ENCODE measurements at regions not wholly inside any gene's neighbourhood (a gene's known extent, or its start where the extent isn't known, plus 50 kb on each side); places are given as distances from the start of the nearest gene placed in this dataset.
"Not testable (repeated sequence)": the region's sequence is repeated elsewhere in the genome, so short reads cannot be mapped to it uniquely, and the experiment has no call there.

- not testable (repeated sequence) for H3K79me2 ChIP-seq (replicated peaks; ENCODE audit: insufficient read depth); H3K36me3 Mint-ChIP-seq (ENCODE audit: low read depth); H3F3A ChIP-seq (replicated peaks; ENCODE audit: low read depth)
Observed at GRCh38 chr21:6082166-6082565, 4439.2 kb upstream of the TPTE start.

GRCh38 chr21:6083574-6084120 lies 4437.7 kb upstream of the TPTE start:
- H3K4me1 Mint-ChIP-seq; ATAC-seq; H3K9me3 Mint-ChIP-seq; H3F3A ChIP-seq (replicated peaks; ENCODE audit: low read depth); H3K36me3 Mint-ChIP-seq (ENCODE audit: low read depth); H3K4me3 Mint-ChIP-seq; H3K9me2 ChIP-seq (ENCODE audit: insufficient read depth); H3K27ac ChIP-seq (ENCODE audit: low read depth); H2AFZ ChIP-seq; H3K27ac Mint-ChIP-seq; H3K36me3 ChIP-seq (ENCODE audit: insufficient read depth); H3K27me3 Mint-ChIP-seq (ENCODE audit: insufficient read depth, low read depth, poor library complexity); H3K4me3 ChIP-seq; H3K79me2 ChIP-seq (replicated peaks; ENCODE audit: insufficient read depth); DNase-seq (ENCODE audit: low spot score); H3K27me3 ChIP-seq (ENCODE audit: insufficient read depth); H3K4me1 ChIP-seq (ENCODE audit: insufficient read depth); H4K20me1 ChIP-seq (replicated peaks; ENCODE audit: insufficient read depth); H3K4me2 ChIP-seq: not testable (repeated sequence)

More at GRCh38 chr21:6082166-6082565, 4439.2 kb upstream of the TPTE start:
- not testable (repeated sequence) for DNase-seq (ENCODE audit: low spot score); H3K36me3 ChIP-seq (ENCODE audit: insufficient read depth); H3K4me3 Mint-ChIP-seq; H3K27me3 ChIP-seq (ENCODE audit: insufficient read depth); H3K9me2 ChIP-seq (ENCODE audit: insufficient read depth); ATAC-seq; H3K27ac Mint-ChIP-seq; H3K27ac ChIP-seq (ENCODE audit: low read depth); H3K4me1 ChIP-seq (ENCODE audit: insufficient read depth); H3K4me2 ChIP-seq; H3K27me3 Mint-ChIP-seq (ENCODE audit: insufficient read depth, low read depth, poor library complexity); H3K9me3 Mint-ChIP-seq; H2AFZ ChIP-seq; H4K20me1 ChIP-seq (replicated peaks; ENCODE audit: insufficient read depth); H3K4me1 Mint-ChIP-seq; H3K4me3 ChIP-seq

DNA sequence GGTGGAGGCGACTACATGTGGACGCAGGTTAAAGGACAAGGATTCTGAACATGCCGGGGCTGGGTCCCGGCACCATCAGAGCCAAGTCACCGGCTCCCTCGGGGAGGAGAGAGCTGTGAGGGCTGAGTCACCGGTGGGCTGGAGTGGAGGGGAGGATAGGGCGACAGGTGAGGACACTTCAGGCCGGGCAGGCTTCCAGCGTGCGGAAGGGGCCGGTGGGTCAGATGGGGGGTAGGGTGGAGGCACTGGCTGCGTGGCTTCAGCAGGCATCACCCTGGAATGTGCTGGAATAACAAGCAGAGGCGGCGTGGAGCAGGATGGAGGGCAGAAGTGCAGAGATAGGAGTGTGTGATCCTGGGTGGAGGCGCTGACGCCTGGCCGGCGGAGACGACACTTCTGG lies 4435.3 kb upstream of the TPTE start:
- H3K27me3 Mint-ChIP-seq (ENCODE audit: insufficient read depth, low read depth, poor library complexity); H3K79me2 ChIP-seq (replicated peaks; ENCODE audit: insufficient read depth); H4K20me1 ChIP-seq (replicated peaks; ENCODE audit: insufficient read depth); H3K36me3 ChIP-seq (ENCODE audit: insufficient read depth); H3K4me3 ChIP-seq; H2AFZ ChIP-seq; H3K9me2 ChIP-seq (ENCODE audit: insufficient read depth); H3K27ac ChIP-seq (ENCODE audit: low read depth); H3K4me1 Mint-ChIP-seq; H3K4me2 ChIP-seq; DNase-seq (ENCODE audit: low spot score); H3K36me3 Mint-ChIP-seq (ENCODE audit: low read depth); H3K9me3 Mint-ChIP-seq; ATAC-seq; H3K27ac Mint-ChIP-seq; H3F3A ChIP-seq (replicated peaks; ENCODE audit: low read depth); H3K4me3 Mint-ChIP-seq; H3K4me1 ChIP-seq (ENCODE audit: insufficient read depth); H3K27me3 ChIP-seq (ENCODE audit: insufficient read depth): not testable (repeated sequence)

DNA sequence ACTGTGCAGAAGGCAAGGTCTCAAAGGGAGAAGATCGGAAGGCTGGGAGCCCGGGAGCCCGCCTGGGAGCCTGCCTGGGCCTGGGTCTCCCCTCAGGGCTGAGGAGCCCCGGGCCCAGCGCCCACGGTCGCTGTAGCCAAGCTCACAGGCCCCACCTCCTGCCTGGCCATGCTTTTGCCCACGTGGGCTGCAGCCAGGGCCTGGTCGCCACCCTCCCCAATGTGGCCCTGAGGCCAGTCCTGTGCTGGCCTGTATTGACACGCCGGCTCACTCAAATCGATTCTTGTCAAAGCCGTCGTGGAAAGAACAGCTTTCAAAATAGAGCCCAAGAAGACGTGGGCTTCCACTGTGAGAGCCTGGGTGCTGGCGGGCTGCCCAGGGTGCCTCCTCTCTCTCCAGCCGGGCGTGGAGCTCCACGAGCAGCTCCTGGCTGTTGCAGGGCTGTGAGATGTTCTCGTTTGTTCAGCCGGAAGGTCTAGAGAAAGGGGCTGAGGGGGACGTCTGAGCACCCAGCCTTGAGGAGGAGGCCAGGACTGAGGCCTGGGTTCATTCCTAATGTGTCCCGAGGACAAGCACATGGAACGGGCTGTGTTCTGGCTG lies 4433.7 kb upstream of the TPTE start:
- DNase-seq (ENCODE audit: low spot score); H3K4me2 ChIP-seq; H3K4me1 ChIP-seq (ENCODE audit: insufficient read depth); H3K27ac Mint-ChIP-seq; H3K27me3 Mint-ChIP-seq (ENCODE audit: insufficient read depth, low read depth, poor library complexity); H3K4me1 Mint-ChIP-seq; H3K27me3 ChIP-seq (ENCODE audit: insufficient read depth); ATAC-seq; H3K9me2 ChIP-seq (ENCODE audit: insufficient read depth); H3K4me3 ChIP-seq; H4K20me1 ChIP-seq (replicated peaks; ENCODE audit: insufficient read depth); H3K4me3 Mint-ChIP-seq; H3K36me3 Mint-ChIP-seq (ENCODE audit: low read depth); H3K27ac ChIP-seq (ENCODE audit: low read depth); H3K36me3 ChIP-seq (ENCODE audit: insufficient read depth); H3K79me2 ChIP-seq (replicated peaks; ENCODE audit: insufficient read depth); H2AFZ ChIP-seq; H3F3A ChIP-seq (replicated peaks; ENCODE audit: low read depth); H3K9me3 Mint-ChIP-seq: not testable (repeated sequence)

GRCh38 chr21:6090286-6090908 lies 4431.0 kb upstream of the TPTE start:
- not testable (repeated sequence) for H2AFZ ChIP-seq; H3K27me3 Mint-ChIP-seq (ENCODE audit: insufficient read depth, low read depth, poor library complexity); H3F3A ChIP-seq (replicated peaks; ENCODE audit: low read depth); H3K27me3 ChIP-seq (ENCODE audit: insufficient read depth); DNase-seq (ENCODE audit: low spot score); H3K27ac ChIP-seq (ENCODE audit: low read depth); H3K4me3 ChIP-seq; H3K79me2 ChIP-seq (replicated peaks; ENCODE audit: insufficient read depth); H3K36me3 Mint-ChIP-seq (ENCODE audit: low read depth); H3K4me2 ChIP-seq; H4K20me1 ChIP-seq (replicated peaks; ENCODE audit: insufficient read depth); H3K4me1 ChIP-seq (ENCODE audit: insufficient read depth); H3K4me3 Mint-ChIP-seq; H3K4me1 Mint-ChIP-seq; H3K9me2 ChIP-seq (ENCODE audit: insufficient read depth); H3K27ac Mint-ChIP-seq; H3K9me3 Mint-ChIP-seq; H3K36me3 ChIP-seq (ENCODE audit: insufficient read depth)
- ATAC-seq, result peak; percentile 52

DNA sequence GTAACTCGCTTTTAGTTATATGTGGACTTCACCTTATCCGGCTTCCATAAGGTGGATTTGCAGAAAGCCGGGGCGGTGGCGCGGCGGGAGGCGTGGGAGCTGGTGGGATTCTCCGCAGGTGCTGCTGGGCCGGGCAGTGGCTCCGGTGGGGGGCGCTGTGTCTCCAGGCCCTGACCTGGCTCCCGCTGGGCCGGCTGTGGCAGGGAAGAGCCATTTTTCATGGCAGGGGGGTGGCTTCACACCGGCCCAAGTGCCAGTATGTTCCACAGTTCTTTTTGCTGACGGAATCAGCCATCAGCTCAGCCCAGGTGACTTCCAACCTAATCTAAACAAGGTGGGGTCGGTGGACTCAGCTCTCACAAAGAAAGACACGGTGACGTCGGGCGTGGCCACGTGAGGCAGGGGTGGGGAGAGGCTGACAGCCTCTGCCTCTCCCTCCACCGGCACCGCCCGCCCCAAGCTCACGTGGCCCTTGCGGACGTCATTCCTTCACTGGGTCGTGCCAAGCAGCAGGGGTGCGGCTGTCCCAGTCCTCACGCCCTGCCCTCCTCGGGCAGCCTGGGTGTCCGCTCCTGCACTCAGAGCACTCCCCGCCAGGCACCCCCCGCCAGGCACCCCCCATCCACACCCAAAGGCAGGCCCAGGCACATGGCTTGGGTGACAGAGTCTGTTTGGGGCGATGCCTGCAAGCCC lies 4429.9 kb upstream of the TPTE start:
- H2AFZ ChIP-seq; H4K20me1 ChIP-seq (replicated peaks; ENCODE audit: insufficient read depth); H3K9me2 ChIP-seq (ENCODE audit: insufficient read depth); H3K27me3 ChIP-seq (ENCODE audit: insufficient read depth); H3K4me1 ChIP-seq (ENCODE audit: insufficient read depth); H3K4me2 ChIP-seq; DNase-seq (ENCODE audit: low spot score); H3K4me3 ChIP-seq; H3K36me3 Mint-ChIP-seq (ENCODE audit: low read depth); H3K4me1 Mint-ChIP-seq; H3K27ac Mint-ChIP-seq; H3K27me3 Mint-ChIP-seq (ENCODE audit: insufficient read depth, low read depth, poor library complexity); H3K36me3 ChIP-seq (ENCODE audit: insufficient read depth); H3K79me2 ChIP-seq (replicated peaks; ENCODE audit: insufficient read depth); H3F3A ChIP-seq (replicated peaks; ENCODE audit: low read depth); H3K9me3 Mint-ChIP-seq; H3K27ac ChIP-seq (ENCODE audit: low read depth); H3K4me3 Mint-ChIP-seq: not testable (repeated sequence)
- peak; percentile 31; the same call in 2 of the 3 replicates for ATAC-seq
